NCI-H1417 (cell line): ENCODE measurements at regions not wholly inside any gene's neighbourhood (a gene's known extent, or its start where the extent isn't known, plus 50 kb on each side); places are given as distances from the start of the nearest gene placed in this dataset.

Experiments
- DNase-seq, 3 experiments: peaks; one replicate each; lab custom pipeline; 2025; lab: John Stamatoyannopoulos, UW

DNA sequence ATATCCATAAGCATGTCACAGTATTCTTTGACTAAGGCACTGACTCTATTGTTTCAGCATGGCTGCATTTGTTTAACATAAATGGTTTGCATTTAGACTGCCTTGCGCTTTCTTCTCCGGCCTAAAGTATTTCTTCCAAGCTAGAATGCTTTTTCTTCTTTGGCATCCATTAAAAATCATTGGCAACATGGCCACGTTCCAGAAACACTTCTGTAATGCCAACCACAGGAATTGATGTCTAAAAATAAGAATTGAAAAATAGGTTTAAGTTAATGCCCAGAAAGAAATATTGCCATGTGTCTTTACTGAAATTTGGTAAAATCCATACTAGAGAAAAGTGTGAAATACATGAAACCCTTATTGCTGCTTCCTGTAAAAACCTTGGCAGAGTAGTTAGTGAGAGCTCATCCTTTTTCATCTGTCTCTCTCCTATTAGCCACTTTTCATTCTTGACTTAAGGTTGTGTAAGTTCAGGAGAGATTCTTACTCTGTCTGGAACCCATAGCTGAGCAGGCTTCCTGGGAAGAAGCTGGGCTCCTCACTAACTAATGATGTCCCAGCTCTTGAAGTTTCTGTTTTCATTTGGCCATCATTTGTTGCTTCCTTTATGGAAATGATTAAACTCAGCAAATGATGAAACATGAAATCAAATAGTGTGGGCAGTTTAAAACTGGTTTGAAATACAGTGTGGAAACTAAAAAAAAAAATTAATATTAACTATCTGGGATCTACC is 58.2 kb upstream of the RPS23 start:
- DNase-seq = no peak

GRCh38 chr5:82335806-82336205 is 57.7 kb upstream of the RPS23 start:
- DNase-seq = no peak

GRCh38 chr5:82334856-82335255 is 56.7 kb upstream of the RPS23 start:
- no peak for DNase-seq

- no peak for DNase-seq
Measured at GRCh38 chr5:82334085-82334692, 56.0 kb upstream of the RPS23 start.

GRCh38 chr5:82332886-82333615 is 54.9 kb upstream of the RPS23 start:
- DNase-seq = no peak

DNA sequence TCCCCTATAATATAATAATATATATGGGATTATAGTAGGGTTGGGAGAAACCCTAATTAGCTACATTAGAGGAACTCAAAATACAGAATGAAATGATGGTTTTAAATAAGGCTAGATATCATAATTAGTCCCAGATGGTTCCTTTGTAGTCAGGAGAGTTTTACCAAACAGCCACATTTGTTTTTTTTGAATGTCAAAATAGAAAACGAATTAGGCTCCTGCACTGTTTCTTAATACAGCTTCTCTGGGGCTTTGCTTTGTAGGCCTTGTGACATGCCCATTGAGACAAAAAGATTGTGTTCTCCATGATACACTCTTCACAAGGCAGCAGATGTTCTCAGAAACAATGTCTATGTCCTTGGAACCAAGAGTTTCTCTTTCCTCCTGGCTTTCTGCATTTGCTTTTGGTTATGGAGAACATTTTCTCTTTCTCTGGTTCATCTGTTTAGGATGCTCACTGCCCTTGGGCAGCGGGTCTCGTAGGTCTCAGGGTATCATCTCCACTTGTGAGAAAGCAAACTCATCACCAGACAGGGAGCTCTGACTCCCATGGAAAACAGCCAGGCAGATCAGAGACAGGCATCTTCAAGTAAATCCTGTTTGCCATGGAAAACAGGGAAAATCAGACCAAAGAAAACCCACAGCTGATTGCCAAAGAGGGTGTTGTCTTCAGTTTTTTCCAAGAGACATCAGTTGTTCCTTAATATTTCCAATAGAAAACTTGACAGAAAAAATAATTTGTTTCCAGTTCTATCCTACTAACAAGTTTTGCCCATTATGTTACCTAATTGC is 54.1 kb upstream of the RPS23 start:
- no peak for DNase-seq

- no peak for DNase-seq
Measured at GRCh38 chr5:82331557-82331956, 53.4 kb upstream of the RPS23 start.

DNA sequence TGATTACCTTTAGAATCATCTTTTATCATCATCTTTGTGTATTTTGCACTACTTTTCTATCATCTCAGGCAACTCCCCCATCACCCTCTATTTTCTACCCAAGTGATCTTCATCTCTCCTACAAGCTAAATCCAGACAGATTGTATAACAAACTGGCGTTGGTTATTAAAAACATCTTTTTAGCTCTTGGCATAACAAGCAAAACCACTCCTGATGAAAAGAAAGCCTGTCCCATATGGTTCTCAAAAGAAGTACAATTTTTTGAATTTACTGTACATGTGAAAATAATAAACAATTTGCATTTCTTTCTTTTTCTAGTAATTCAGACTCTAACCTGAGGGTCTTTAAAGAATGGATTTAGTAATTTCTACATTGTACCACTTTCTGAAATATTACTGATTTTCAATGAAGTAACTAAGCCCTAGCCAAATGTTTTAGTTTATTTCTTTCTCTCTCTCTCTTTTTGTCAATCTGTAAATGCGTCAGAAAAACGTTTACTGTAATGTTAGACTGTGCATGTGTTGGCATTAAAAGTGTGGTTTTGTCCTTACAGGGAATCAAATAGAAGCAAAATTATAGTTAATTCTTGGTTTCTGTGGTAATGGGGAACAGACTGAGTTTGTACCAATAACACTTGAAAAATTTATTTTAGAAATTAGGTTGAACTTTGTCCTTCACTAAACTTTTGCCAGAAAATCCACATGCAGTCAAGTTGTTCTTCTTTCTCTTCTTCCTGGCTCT is 52.5 kb upstream of the RPS23 start:
- DNase-seq = no peak

GRCh38 chr5:82329393-82329792 is 51.2 kb upstream of the RPS23 start:
- DNase-seq = no peak
